GM23338 (cell line): ENCODE measurements at regions not wholly inside any gene's neighbourhood (a gene's known extent, or its start where the extent isn't known, plus 50 kb on each side); places are given as distances from the start of the nearest gene placed in this dataset.

ENCODE experiments used
- ATAC-seq: fragments of 200-7000 bp; cut with Tn5 transposase; 3 replicates; pipeline ENCODE4 v1.9.1; 2020
- DNase-seq: peaks from one replicate; pipeline ENCODE4 v3.0.0-alpha.2; 2015; ENCODE audit warnings: low spot score
- H2AFZ ChIP-seq: fragments of 200-600 bp; sonication (generic); 2 replicates; pipeline ENCODE4 v1.8.0; 2016; ENCODE audit warnings: antibody characterized with exemption, mild to moderate bottlenecking, moderate library complexity
- H3F3A ChIP-seq: fragments of 200-600 bp; sonication (generic); replicated peaks from 2 replicates; pipeline ENCODE4 v1.8.0; 2017; ENCODE audit warnings: antibody characterized with exemption, mixed run types, low read depth
- H3K27ac ChIP-seq: fragments of 200-600 bp; sonication (generic); 2 replicates; pipeline ENCODE4 v1.6.1; 2016; ENCODE audit warnings: low read depth
- H3K27me3 ChIP-seq: fragments of 200-600 bp; sonication (generic); 2 replicates; pipeline ENCODE4 v1.8.0; 2016; ENCODE audit warnings: mild to moderate bottlenecking, mixed run types, moderate library complexity; ENCODE audit not compliant: insufficient read depth
- H3K36me3 ChIP-seq: fragments of 200-600 bp; sonication (generic); 2 replicates; pipeline ENCODE4 v1.8.0; 2016; ENCODE audit warnings: mild to moderate bottlenecking; ENCODE audit not compliant: insufficient read depth
- H3K4me1 ChIP-seq: fragments of 200-600 bp; sonication (generic); 2 replicates; pipeline ENCODE4 v1.8.0; 2016; ENCODE audit warnings: mild to moderate bottlenecking, moderate library complexity; ENCODE audit not compliant: insufficient read depth
- H3K4me2 ChIP-seq: fragments of 200-600 bp; sonication (generic); 2 replicates; pipeline ENCODE4 v1.7.1; 2017; ENCODE audit warnings: mixed run types
- H3K4me3 ChIP-seq: fragments of 200-600 bp; sonication (generic); 2 replicates; pipeline ENCODE4 v1.6.1; 2016; ENCODE audit warnings: mixed run types
- H3K79me2 ChIP-seq: fragments of 200-600 bp; sonication (generic); replicated peaks from 2 replicates; pipeline ENCODE4 v1.8.0; 2017; ENCODE audit warnings: mild to moderate bottlenecking; ENCODE audit not compliant: insufficient read depth
- H3K9me2 ChIP-seq: fragments of 200-600 bp; sonication (generic); 2 replicates; pipeline ENCODE4 v1.8.0; 2017; ENCODE audit not compliant: insufficient read depth
- H4K20me1 ChIP-seq: fragments of 200-600 bp; sonication (generic); replicated peaks from 2 replicates; pipeline ENCODE4 v1.8.0; 2017; ENCODE audit warnings: mild to moderate bottlenecking; ENCODE audit not compliant: insufficient read depth
- H3K27ac Mint-ChIP-seq: 2 replicates; pipeline ENCODE4 v1.8.0; 2020; ENCODE audit warnings: inconsistent platforms, mild to moderate bottlenecking, moderate library complexity, mixed read lengths
- H3K27me3 Mint-ChIP-seq: 3 replicates; pipeline ENCODE4 v1.8.0; 2022; ENCODE audit warnings: low read depth, mild to moderate bottlenecking, moderate library complexity, mixed read lengths, inconsistent platforms; ENCODE audit not compliant: insufficient read depth, poor library complexity
- H3K36me3 Mint-ChIP-seq: 3 replicates; pipeline ENCODE4 v1.8.0; 2021; ENCODE audit warnings: low read depth, mild to moderate bottlenecking, inconsistent platforms, moderate library complexity, mixed read lengths
- H3K4me1 Mint-ChIP-seq: 3 replicates; pipeline ENCODE4 v1.8.0; 2020; ENCODE audit warnings: mild to moderate bottlenecking, inconsistent platforms, mixed read lengths
- H3K4me3 Mint-ChIP-seq: 3 replicates; pipeline ENCODE4 v1.8.0; 2021; ENCODE audit warnings: moderate library complexity, mild to moderate bottlenecking, inconsistent platforms, mixed read lengths
- H3K9me3 Mint-ChIP-seq: 3 replicates; pipeline ENCODE4 v1.8.0; 2020; ENCODE audit warnings: moderate library complexity, mild to moderate bottlenecking, inconsistent platforms, mixed read lengths
- CREB1 ChIP-seq: fragments of 250-450 bp; sonication (Bioruptor Pico); IDR thresholded peaks from 2 replicates; pipeline ENCODE4 v1.5.0; 2020; ENCODE audit warnings: low read depth, mild to moderate bottlenecking, moderate library complexity
- CTCF ChIP-seq, 2 experiments: fragments of 200-600 bp in 1 of 2; sonication (generic) in 1 of 2; conservative IDR thresholded peaks; 2 replicates each; pipeline versions ENCODE4 v1.5.1 to v1.6.1; 2016 to 2017; ENCODE audit warnings: antibody characterized with exemption in 2 of 2, low read depth in 2 of 2, mild to moderate bottlenecking in 2 of 2, moderate library complexity in 1 of 2
- ETS1 ChIP-seq: IDR thresholded peaks from 2 replicates; pipeline ENCODE4 v1.6.1; 2016; ENCODE audit warnings: antibody characterized with exemption
- EZH2 ChIP-seq: fragments of 200-600 bp; sonication (generic); IDR thresholded peaks from one replicate; pipeline ENCODE4 v1.8.0; 2017; ENCODE audit warnings: antibody characterized with exemption, mild to moderate bottlenecking, low read depth; ENCODE audit not compliant: unreplicated experiment
- POLR2AphosphoS5 ChIP-seq: IDR thresholded peaks from 2 replicates; pipeline ENCODE4 v1.6.1; 2016; ENCODE audit warnings: antibody characterized with exemption, low read depth
- REST ChIP-seq: IDR thresholded peaks from one replicate; pipeline ENCODE4 v1.6.1; 2018; ENCODE audit warnings: antibody characterized with exemption; ENCODE audit not compliant: unreplicated experiment
- STAT1 ChIP-seq: IDR thresholded peaks from one replicate; pipeline ENCODE4 v1.6.1; 2016; ENCODE audit warnings: antibody characterized with exemption; ENCODE audit not compliant: unreplicated experiment
- ZNF114 ChIP-seq: fragments of 250-450 bp; sonication (Bioruptor Pico); IDR thresholded peaks from 2 replicates; pipeline ENCODE4 v1.5.0; 2020; ENCODE audit warnings: mild to moderate bottlenecking, moderate library complexity
- ZNF331 ChIP-seq: fragments of 250-450 bp; sonication (Bioruptor Pico); IDR thresholded peaks from 2 replicates; pipeline ENCODE4 v1.5.0; 2020; ENCODE audit warnings: low read depth, mild to moderate bottlenecking, moderate library complexity

GRCh38 chr4:117378942-117379341 is 293.6 kb upstream of the TRAM1L1 start:
- no peak overlapping the region for H3K27ac Mint-ChIP-seq
- no peaks in the 10 kb centered on the region for H3K4me1 Mint-ChIP-seq
- Histone ChIP-seq H4K20me1 (no peaks in the 10 kb centered on the region), H3K36me3 (no peaks in the 10 kb centered on the region), H3K4me1 (no peaks in the 10 kb centered on the region), H3K9me2 (no peaks in the 10 kb centered on the region), H3F3A (no peaks in the 10 kb centered on the region), H3K4me2 (no peak overlapping the region), H3K79me2 (no peaks in the 10 kb centered on the region), H2AFZ (no peak overlapping the region), H3K27me3 (no peaks in the 10 kb centered on the region), H3K27ac (no peak overlapping the region), H3K4me3 (no peak overlapping the region)
- TF ChIP-seq CTCF (conservative IDR thresholded peaks at IDR 0.05; ENCODE audit: low read depth in 2 of 2) (no peak), STAT1 (no peak), ZNF114 (no peak)
- no peaks in the 10 kb centered on the region for H3K27me3 Mint-ChIP-seq
- DNase-seq (no peak), ATAC-seq (no peak)
- H3K4me3 Mint-ChIP-seq, result no peak overlapping the region
- no peaks in the 10 kb centered on the region for H3K36me3 Mint-ChIP-seq
- H3K9me3 Mint-ChIP-seq, result no peaks in the 10 kb centered on the region

GRCh38 chr4:117383468-117383867 is 298.1 kb upstream of the TRAM1L1 start:
- Mint-ChIP-seq H3K4me3 (no peak overlapping the region), H3K9me3 (no peaks in the 10 kb centered on the region), H3K36me3 (no peaks in the 10 kb centered on the region), H3K27me3 (no peaks in the 10 kb centered on the region), H3K27ac (no peak overlapping the region), H3K4me1 (no peaks in the 10 kb centered on the region)
- Histone ChIP-seq H3K4me2 (no peak overlapping the region), H3K79me2 (no peaks in the 10 kb centered on the region), H3K4me1 (no peaks in the 10 kb centered on the region; the same call in 1 of the 2 replicates), H3K27ac (no peak overlapping the region), H3K36me3 (no peaks in the 10 kb centered on the region), H4K20me1 (no peaks in the 10 kb centered on the region), H3K27me3 (no peaks in the 10 kb centered on the region), H2AFZ (no peak overlapping the region), H3K9me2 (no peaks in the 10 kb centered on the region), H3K4me3 (no peak overlapping the region), H3F3A (no peaks in the 10 kb centered on the region)
- no peak for ATAC-seq
- no peak for DNase-seq
- TF ChIP-seq STAT1, result no peak
- TF ChIP-seq EZH2, result no peak
- TF ChIP-seq CREB1 (CRISPR knock-in tag), result no peak
- TF ChIP-seq CTCF (conservative IDR thresholded peaks at IDR 0.05; ENCODE audit: low read depth in 2 of 2), result no peak
- TF ChIP-seq ZNF114, result no peak
- TF ChIP-seq POLR2AphosphoS5, result no peak
- TF ChIP-seq ETS1, result no peak
- no peak for TF ChIP-seq REST
- no peak for TF ChIP-seq ZNF331 (CRISPR knock-in tag)
